OCI-LY7 (cell line): ENCODE measurements at regions not wholly inside any gene's neighbourhood (a gene's known extent, or its start where the extent isn't known, plus 50 kb on each side); places are given as distances from the start of the nearest gene placed in this dataset.

Experiments
- BruUV-seq: library from RNA; stranded (reverse); fragments of 400-500 nt; replicated peaks from 2 replicates; lab custom pipeline; 2021; lab: Mats Ljungman, UMichigan
- CTCF ChIA-PET: fragments of 300-600 bp; sonication (Branson Sonifier 250); formaldehyde crosslinking; loops from one replicate; lab custom pipeline; 2022; ENCODE audit warnings: antibody characterized with exemption; ENCODE audit not compliant: unreplicated experiment; lab: Charles Lee
- POLR2A ChIA-PET: fragments of 300-600 bp; sonication (Branson Sonifier 250); formaldehyde crosslinking; loops from one replicate; lab custom pipeline; 2022; ENCODE audit warnings: antibody characterized with exemption; lab: Charles Lee
- DNase-seq: peaks from one replicate; pipeline ENCODE4 v3.0.0-alpha.2; 2015; ENCODE audit warnings: low spot score
- H2AFZ ChIP-seq: fragments of 200-600 bp; sonication (generic), shearing (Covaris generic); 2 replicates; pipeline ENCODE4 v1.6.1; 2014; ENCODE audit warnings: mild to moderate bottlenecking, antibody characterized with exemption, low read length, moderate library complexity
- H3K27ac ChIP-seq: fragments of 200-600 bp; sonication (generic); 2 replicates; pipeline ENCODE4 v1.5.1; 2014; ENCODE audit warnings: mixed run types, low read depth, mild to moderate bottlenecking, moderate library complexity, low read length, inconsistent platforms; ENCODE audit not compliant: poor library complexity, severe bottlenecking
- H3K36me3 ChIP-seq: fragments of 200-600 bp; sonication (generic); 2 replicates; pipeline ENCODE4 v1.6.1; 2014; ENCODE audit warnings: mild to moderate bottlenecking, antibody characterized with exemption, low read length, moderate library complexity, mixed read lengths; ENCODE audit not compliant: insufficient read depth
- H3K4me1 ChIP-seq: fragments of 200-600 bp; sonication (generic); 2 replicates; pipeline ENCODE4 v1.5.1; 2014; ENCODE audit warnings: mild to moderate bottlenecking, low read length; ENCODE audit not compliant: insufficient read depth, poor library complexity, severe bottlenecking
- H3K4me2 ChIP-seq: fragments of 200-600 bp; sonication (generic); 2 replicates; pipeline ENCODE4 v1.6.1; 2014; ENCODE audit warnings: mild to moderate bottlenecking, low read length
- H3K4me3 ChIP-seq: fragments of 200-600 bp; sonication (generic); 2 replicates; pipeline ENCODE4 v1.5.1; 2014; ENCODE audit warnings: mild to moderate bottlenecking, low read depth, low read length; ENCODE audit not compliant: poor library complexity, severe bottlenecking
- H3K79me2 ChIP-seq: fragments of 200-600 bp; sonication (generic); 2 replicates; pipeline ENCODE4 v1.6.1; 2016; ENCODE audit warnings: low read depth, mild to moderate bottlenecking, low read length, moderate library complexity, mixed read lengths; ENCODE audit not compliant: insufficient read depth
- H3K9me2 ChIP-seq: fragments of 200-600 bp; sonication (generic); 2 replicates; pipeline ENCODE4 v1.6.1; 2016; ENCODE audit warnings: mild to moderate bottlenecking, low read length, mixed read lengths; ENCODE audit not compliant: insufficient read depth
- H3K9me3 ChIP-seq: fragments of 200-600 bp; sonication (generic); 2 replicates; pipeline ENCODE4 v1.6.1; 2014; ENCODE audit warnings: mild to moderate bottlenecking, mixed run types, low read length, mixed read lengths
- H4K20me1 ChIP-seq: fragments of 200-600 bp; sonication (generic); 2 replicates; pipeline ENCODE4 v1.6.1; 2014; ENCODE audit warnings: mild to moderate bottlenecking, antibody characterized with exemption, low read length, moderate library complexity, mixed read lengths; ENCODE audit not compliant: insufficient read depth
- CTCF ChIP-seq: fragments of 200-600 bp; sonication (generic); conservative IDR thresholded peaks from 2 replicates; pipeline ENCODE4 v1.5.1; 2014; ENCODE audit warnings: mild to moderate bottlenecking, antibody characterized with exemption, low read length, moderate library complexity, mixed read lengths
- EZH2phosphoT487 ChIP-seq: fragments of 200-600 bp; sonication (generic); IDR thresholded peaks from 2 replicates; pipeline ENCODE4 v1.6.1; 2018; ENCODE audit warnings: low read depth, borderline replicate concordance, mild to moderate bottlenecking, mixed run types, antibody characterized with exemption, low read length, moderate library complexity, mixed read lengths
- intact Hi-C: fragments of 100-400 bp; cut with micrococcal nuclease; formaldehyde crosslinking; loops from one replicate; pipeline ENCODE4 v1.10.0; 2022; ENCODE audit not compliant: unreplicated experiment

DNA sequence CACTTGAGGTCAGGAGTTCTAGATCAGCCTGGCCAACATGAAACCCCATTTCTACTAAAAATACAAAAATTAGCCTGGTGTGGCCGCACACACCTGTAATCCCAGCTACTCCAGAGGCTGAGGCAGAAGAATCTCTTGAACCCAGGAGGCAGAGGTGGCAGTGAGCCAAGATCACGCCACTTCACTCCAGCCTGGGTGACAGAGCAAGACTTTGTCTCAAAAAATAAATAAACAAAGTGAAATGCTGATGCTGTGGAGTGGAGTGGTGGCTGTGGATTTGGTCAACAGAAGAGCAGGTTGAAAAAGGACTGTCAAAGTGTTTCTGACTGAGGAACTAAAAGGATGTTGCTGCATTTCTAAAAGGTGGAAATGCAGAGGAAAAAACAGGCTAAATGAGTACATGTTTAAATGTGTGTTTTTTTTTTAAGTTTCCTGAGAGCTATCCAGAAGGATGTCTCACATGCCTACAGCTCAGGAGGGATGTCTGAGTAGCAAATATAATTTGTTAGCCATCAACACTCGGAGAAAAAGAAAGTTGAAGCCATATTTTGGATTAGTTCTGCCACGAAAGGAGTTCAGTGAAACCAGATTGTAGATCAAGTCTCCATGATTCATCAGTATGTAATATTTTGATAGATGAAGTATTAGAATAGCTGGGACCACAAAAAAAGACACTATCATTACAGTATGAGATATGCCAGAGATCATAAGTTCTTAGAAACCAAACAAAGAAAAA is 621.1 kb upstream of the ADGRB3 start:
- no TSS peak for BruUV-seq
- no peak overlapping the region for H2AFZ ChIP-seq
- no peaks in the 10 kb centered on the region for H4K20me1 ChIP-seq
- intact Hi-C loops, result no loop called here
- POLR2A ChIA-PET, result interaction anchor here (0.7 to 1.4 kb wide), 2 partner anchors 25 to 35 kb away, joined by 3 read pairs; no protein-coding TSS in a partner anchor
- H3K79me2 ChIP-seq, result no peaks in the 10 kb centered on the region
- CTCF ChIA-PET, result no interaction called here
- H3K27ac ChIP-seq, result no peak overlapping the region
- no peak for DNase-seq
- H3K4me3 ChIP-seq, result no peak overlapping the region
- H3K36me3 ChIP-seq, result no peaks in the 10 kb centered on the region
- H3K4me2 ChIP-seq, result no peak overlapping the region
- H3K4me1 ChIP-seq, result no peaks in the 10 kb centered on the region
- no peaks in the 10 kb centered on the region for H3K9me3 ChIP-seq
- TF ChIP-seq CTCF (no peak), EZH2phosphoT487 (no peak)
- H3K9me2 ChIP-seq, result no peaks in the 10 kb centered on the region

GRCh38 chr6:68012822-68013221 is 622.3 kb upstream of the ADGRB3 start:
- H3K36me3 ChIP-seq, result no peaks in the 10 kb centered on the region
- no peak for TF ChIP-seq EZH2phosphoT487
- TF ChIP-seq CTCF, result no peak
- no peak for DNase-seq
- BruUV-seq, result no TSS peak
- no peak overlapping the region for H3K27ac ChIP-seq
- CTCF ChIA-PET, result no interaction called here
- H3K9me2 ChIP-seq, result no peaks in the 10 kb centered on the region
- no peaks in the 10 kb centered on the region for H3K9me3 ChIP-seq
- no peak overlapping the region for H2AFZ ChIP-seq
- no peaks in the 10 kb centered on the region for H3K4me1 ChIP-seq
- intact Hi-C loops, result no loop called here
- no peaks in the 10 kb centered on the region for H3K79me2 ChIP-seq
- no peak overlapping the region for H3K4me3 ChIP-seq
- no peak overlapping the region for H3K4me2 ChIP-seq
- H4K20me1 ChIP-seq, result no peaks in the 10 kb centered on the region
- POLR2A ChIA-PET, result no interaction called here

- no peak overlapping the region for H3K4me2 ChIP-seq
- intact Hi-C loops, result no loop called here
- DNase-seq, result no peak
- no peaks in the 10 kb centered on the region for H3K36me3 ChIP-seq
- ChIA-PET POLR2A (no interaction called here), CTCF (no interaction called here)
- no peaks in the 10 kb centered on the region for H3K4me1 ChIP-seq
- no peak overlapping the region for H3K27ac ChIP-seq
- no peaks in the 10 kb centered on the region for H3K9me3 ChIP-seq
- H3K4me3 ChIP-seq, result no peak overlapping the region
- H3K79me2 ChIP-seq, result no peaks in the 10 kb centered on the region
- no peaks in the 10 kb centered on the region for H3K9me2 ChIP-seq
- TF ChIP-seq EZH2phosphoT487, result no peak
- no peak for TF ChIP-seq CTCF
- no TSS peak for BruUV-seq
- no peak overlapping the region for H2AFZ ChIP-seq
- no peaks in the 10 kb centered on the region for H4K20me1 ChIP-seq
Measured at GRCh38 chr6:68010936-68011335, 624.1 kb upstream of the ADGRB3 start.
